Stimulated activated CD4-positive, alpha-beta T cell treated with anti-CD3 and anti-CD28 coated beads, Interleukin-12 subunit alpha, Interleukin-12 subunit beta, amount 100 ng/mL, for 24 hours (primary cell): ENCODE measurements at regions not wholly inside any gene's neighbourhood (a gene's known extent, or its start where the extent isn't known, plus 50 kb on each side); places are given as distances from the start of the nearest gene placed in this dataset.
"Not testable (repeated sequence)": the region's sequence is repeated elsewhere in the genome, so short reads cannot be mapped to it uniquely, and the experiment has no call there.

ENCODE experiments used
- DNase-seq, 2 experiments: peaks; one replicate each; pipeline ENCODE4 v3.0.0-alpha.2; 2020; ENCODE audit warnings: low read depth in 2 of 2

- no peak for DNase-seq
Observed at GRCh38 chr1:112099979-112100378, 110.5 kb upstream of the KCND3 start.

- DNase-seq, result no peak
Observed at GRCh38 chr1:112105557-112105956, 116.1 kb upstream of the KCND3 start.

- DNase-seq, result no peak
Observed at GRCh38 chr1:112110031-112110430, 120.6 kb upstream of the KCND3 start.

- no peak for DNase-seq
Observed at GRCh38 chr1:112111734-112112133, 122.3 kb upstream of the KCND3 start.

GRCh38 chr1:112114540-112114939, 125.1 kb upstream of the KCND3 start:
- no peak for DNase-seq

GRCh38 chr1:112126598-112126997, 137.1 kb upstream of the KCND3 start:
- DNase-seq, result no peak

- DNase-seq, result not testable (repeated sequence)
Observed at GRCh38 chr1:112127606-112128005, 138.1 kb upstream of the KCND3 start.

GRCh38 chr1:112133487-112133886, 144.0 kb upstream of the KCND3 start:
- DNase-seq, result no peak

GRCh38 chr1:112140743-112141142, 151.3 kb upstream of the KCND3 start:
- no peak for DNase-seq

- DNase-seq, result no peak
Observed at GRCh38 chr1:112141301-112141700, 151.8 kb upstream of the KCND3 start.

- no peak for DNase-seq
Observed at GRCh38 chr1:112141923-112142322, 152.5 kb upstream of the KCND3 start.

- DNase-seq, result no peak
Observed at GRCh38 chr1:112143871-112144441, 154.5 kb upstream of the KCND3 start.

GRCh38 chr1:112144733-112145426, 155.4 kb upstream of the KCND3 start:
- DNase-seq, result no peak

GRCh38 chr1:112146201-112146715, 156.8 kb upstream of the KCND3 start:
- DNase-seq, result no peak

- DNase-seq, result not testable (repeated sequence)
Observed at GRCh38 chr1:112160214-112160613, 170.7 kb upstream of the KCND3 start.

GRCh38 chr1:112165375-112165774, 175.9 kb upstream of the KCND3 start:
- DNase-seq, result no peak

- no peak for DNase-seq
Observed at GRCh38 chr1:112169517-112169916, 180.0 kb upstream of the KCND3 start.

- no peak for DNase-seq
Observed at GRCh38 chr1:112172294-112172882, 182.9 kb upstream of the KCND3 start.

GRCh38 chr1:112177314-112177713, 187.8 kb upstream of the KCND3 start:
- no peak for DNase-seq

- no peak for DNase-seq
Observed at GRCh38 chr1:112188611-112189010, 199.1 kb upstream of the KCND3 start.

- DNase-seq, result no peak
Observed at GRCh38 chr1:112196008-112196588, 199.9 kb upstream of the CTTNBP2NL start.

- no peak for DNase-seq
Observed at GRCh38 chr1:112196731-112197130, 199.3 kb upstream of the CTTNBP2NL start.

- DNase-seq, result no peak
Observed at GRCh38 chr1:112209493-112209892, 186.5 kb upstream of the CTTNBP2NL start.
